Sigmoid colon (tissue), 4 donors: ENCODE measurements at regions not wholly inside any gene's neighbourhood (a gene's known extent, or its start where the extent isn't known, plus 50 kb on each side); places are given as distances from the start of the nearest gene placed in this dataset.

ENCODE experiments used
- EP300 ChIP-seq, 4 donors: sonication (generic); formaldehyde crosslinking; IDR thresholded peaks; one replicate each; pipeline ENCODE4 v1.6.1; 2017; ENCODE audit warnings: antibody characterized with exemption in 4 of 4
- POLR2AphosphoS5 ChIP-seq, 4 donors: sonication (generic); formaldehyde crosslinking; IDR thresholded peaks; one replicate each; pipeline ENCODE4 v1.6.1; 2017; ENCODE audit warnings: antibody characterized with exemption in 4 of 4
- TF ChIP-seq, protein P1 (sequence below), 4 experiments: fragments of 450-650 bp in 3 of 4; fragments of 200-600 bp in 1 of 4; IDR thresholded peaks; one replicate each; pipeline ENCODE4 v1.5.1; 2016 to 2019; ENCODE audit warnings: antibody characterized with exemption in 4 of 4, mild to moderate bottlenecking in 3 of 4, moderate library complexity in 2 of 4

DNA sequence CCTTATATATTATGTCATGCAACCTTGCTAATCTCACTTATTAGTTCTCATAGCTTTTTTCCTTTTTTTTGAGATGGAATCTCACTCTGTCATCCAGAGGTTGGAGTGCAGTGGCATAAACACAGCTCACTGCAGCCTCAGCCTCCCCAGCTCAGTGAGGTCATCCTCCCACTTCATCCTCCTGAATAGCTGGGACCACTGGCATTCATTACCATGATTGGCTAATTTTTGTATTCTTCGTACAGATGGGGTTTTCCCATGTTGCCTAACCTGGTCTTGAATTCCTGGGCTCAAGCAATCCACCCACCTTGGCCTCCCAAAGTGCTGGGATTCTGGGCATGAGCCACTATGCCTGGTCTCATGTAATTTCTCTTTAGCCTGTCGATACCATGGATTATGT lies 89.1 kb upstream of the TRIM24 start:
- TF ChIP-seq, protein P1, sequence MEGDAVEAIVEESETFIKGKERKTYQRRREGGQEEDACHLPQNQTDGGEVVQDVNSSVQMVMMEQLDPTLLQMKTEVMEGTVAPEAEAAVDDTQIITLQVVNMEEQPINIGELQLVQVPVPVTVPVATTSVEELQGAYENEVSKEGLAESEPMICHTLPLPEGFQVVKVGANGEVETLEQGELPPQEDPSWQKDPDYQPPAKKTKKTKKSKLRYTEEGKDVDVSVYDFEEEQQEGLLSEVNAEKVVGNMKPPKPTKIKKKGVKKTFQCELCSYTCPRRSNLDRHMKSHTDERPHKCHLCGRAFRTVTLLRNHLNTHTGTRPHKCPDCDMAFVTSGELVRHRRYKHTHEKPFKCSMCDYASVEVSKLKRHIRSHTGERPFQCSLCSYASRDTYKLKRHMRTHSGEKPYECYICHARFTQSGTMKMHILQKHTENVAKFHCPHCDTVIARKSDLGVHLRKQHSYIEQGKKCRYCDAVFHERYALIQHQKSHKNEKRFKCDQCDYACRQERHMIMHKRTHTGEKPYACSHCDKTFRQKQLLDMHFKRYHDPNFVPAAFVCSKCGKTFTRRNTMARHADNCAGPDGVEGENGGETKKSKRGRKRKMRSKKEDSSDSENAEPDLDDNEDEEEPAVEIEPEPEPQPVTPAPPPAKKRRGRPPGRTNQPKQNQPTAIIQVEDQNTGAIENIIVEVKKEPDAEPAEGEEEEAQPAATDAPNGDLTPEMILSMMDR (IDR thresholded peaks at IDR 0.05) = no peak
- no peak for TF ChIP-seq EP300 (IDR thresholded peaks at IDR 0.05)
- no peak for TF ChIP-seq POLR2AphosphoS5 (IDR thresholded peaks at IDR 0.05)
